OCI-M2 (cell line): ENCODE measurements at regions not wholly inside any gene's neighbourhood (a gene's known extent, or its start where the extent isn't known, plus 50 kb on each side); places are given as distances from the start of the nearest gene placed in this dataset.
"Not testable (repeated sequence)": the region's sequence is repeated elsewhere in the genome, so short reads cannot be mapped to it uniquely, and the experiment has no call there.

ENCODE experiments used
- DNase-seq: peaks from one replicate; lab custom pipeline; 2025; ENCODE audit not compliant: unreplicated experiment; lab: John Stamatoyannopoulos, UW

DNA sequence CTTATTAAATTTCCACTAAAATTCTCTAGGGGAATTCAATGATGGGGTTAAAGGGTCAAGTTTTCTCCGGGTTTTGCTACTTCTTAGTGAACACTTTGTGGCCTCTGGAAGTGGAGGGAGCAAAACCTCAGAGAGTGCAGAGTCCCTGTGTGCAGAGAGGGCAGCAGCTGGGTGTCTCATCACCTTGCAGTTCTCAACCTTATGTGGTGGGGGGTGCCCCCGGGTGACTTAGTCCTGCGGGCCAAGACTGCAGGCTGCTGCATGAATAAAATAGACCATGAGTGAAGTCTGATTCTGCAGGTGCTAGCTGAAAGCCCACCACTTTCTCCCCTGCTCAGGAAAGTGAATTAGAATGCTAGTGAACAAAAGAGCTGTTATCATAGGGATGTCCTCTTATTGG is 191.6 kb downstream of the DLEU7 start:
- no peak for DNase-seq

GRCh38 chr13:50654331-50654730 is 189.2 kb downstream of the DLEU7 start:
- DNase-seq, result no peak

DNA sequence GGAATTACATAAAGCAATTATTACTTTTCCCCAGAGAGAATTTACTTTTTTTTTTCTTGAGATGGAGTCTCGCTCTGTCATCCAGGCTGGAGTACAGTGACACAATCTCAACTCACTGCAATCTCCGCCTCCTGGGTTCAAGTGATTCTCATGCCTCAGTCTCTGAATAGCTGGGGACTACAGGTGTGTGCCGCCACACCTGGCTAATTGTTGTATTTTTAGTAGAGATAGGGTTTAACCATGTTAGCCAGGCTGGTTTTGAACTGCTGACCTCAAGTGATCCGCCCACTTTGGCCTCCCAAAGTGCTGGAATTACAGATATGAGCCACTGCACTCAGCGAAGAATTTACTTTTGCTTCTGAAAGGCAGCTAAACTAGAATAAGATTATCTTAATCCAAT is 181.6 kb downstream of the DLEU7 start:
- not testable (repeated sequence) for DNase-seq

- no peak for DNase-seq
Observed at GRCh38 chr13:50664951-50665350, 178.5 kb downstream of the DLEU7 start.

- no peak for DNase-seq
Observed at GRCh38 chr13:50668049-50668448, 175.4 kb downstream of the DLEU7 start.

- no peak for DNase-seq
Observed at GRCh38 chr13:50668691-50669271, 174.7 kb downstream of the DLEU7 start.

DNA sequence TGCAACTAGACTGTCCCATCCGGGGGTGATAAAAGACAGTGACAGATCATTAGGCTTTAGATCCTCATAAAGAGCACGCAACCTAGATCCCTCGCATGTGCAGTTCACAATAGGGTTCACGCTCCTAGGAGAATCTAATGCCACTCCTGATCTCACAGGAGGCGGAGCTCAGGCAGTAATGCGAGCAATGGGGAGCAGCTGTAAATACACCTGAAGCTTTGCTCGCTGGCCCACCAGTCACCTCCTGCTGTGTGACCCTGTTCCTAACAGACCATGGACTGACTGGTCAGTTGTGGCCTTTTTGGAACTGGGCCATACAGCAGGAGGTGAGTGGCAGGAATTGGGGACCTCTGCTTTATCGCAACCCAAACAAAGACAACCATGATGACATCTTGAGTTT is 173.2 kb downstream of the DLEU7 start:
- no peak for DNase-seq

- no peak for DNase-seq
Observed at GRCh38 chr13:50670847-50671496, 172.5 kb downstream of the DLEU7 start.

DNA sequence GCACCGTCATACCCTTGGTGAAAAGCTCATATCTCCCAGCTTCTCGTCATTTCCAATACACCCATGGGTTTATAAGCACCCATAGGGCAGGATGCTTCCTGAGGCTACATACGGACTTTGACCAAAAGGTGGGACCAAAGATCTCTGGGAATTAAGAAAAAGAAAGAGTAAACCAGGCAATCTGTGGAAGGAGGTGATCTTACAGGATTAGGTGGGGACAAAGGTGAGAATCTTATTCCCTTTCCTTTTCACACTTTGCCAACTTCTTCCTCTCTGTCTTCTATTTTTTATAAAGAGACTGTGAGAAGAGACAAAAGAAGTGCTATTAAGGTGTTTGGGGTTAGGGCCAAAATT is 172.0 kb downstream of the DLEU7 start:
- no peak for DNase-seq

- DNase-seq, result no peak
Observed at GRCh38 chr13:50672025-50672424, 171.5 kb downstream of the DLEU7 start.

DNA sequence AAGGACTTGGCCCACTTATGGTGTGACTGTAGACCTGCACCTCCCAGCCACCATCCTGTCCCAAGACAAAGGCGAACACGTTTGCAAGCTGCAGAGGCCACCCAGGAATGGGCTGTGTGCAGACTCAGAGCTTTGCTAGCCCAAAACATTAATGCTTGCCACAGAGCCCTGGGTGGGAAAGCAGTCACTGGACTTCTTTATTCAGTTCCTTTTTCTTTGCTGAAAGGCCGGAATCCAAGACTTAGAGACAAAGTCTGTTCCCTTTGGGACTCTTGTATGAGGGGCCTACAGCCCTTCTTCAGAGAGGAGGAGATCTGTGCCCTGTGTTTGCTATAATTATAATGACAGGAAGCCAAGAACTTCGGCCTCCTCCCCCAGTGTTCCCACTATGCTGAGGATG is 167.8 kb downstream of the DLEU7 start:
- DNase-seq, result no peak

- DNase-seq, result no peak
Observed at GRCh38 chr13:50676602-50677001, 166.9 kb downstream of the DLEU7 start.

GRCh38 chr13:50677258-50677657 is 166.2 kb downstream of the DLEU7 start:
- DNase-seq, result no peak

- no peak for DNase-seq
Observed at GRCh38 chr13:50677687-50678463, 165.6 kb downstream of the DLEU7 start.

- DNase-seq, result no peak
Observed at GRCh38 chr13:50678464-50679162, 164.9 kb downstream of the DLEU7 start.

- DNase-seq, result no peak
Observed at GRCh38 chr13:50679321-50679720, 164.2 kb downstream of the DLEU7 start.

DNA sequence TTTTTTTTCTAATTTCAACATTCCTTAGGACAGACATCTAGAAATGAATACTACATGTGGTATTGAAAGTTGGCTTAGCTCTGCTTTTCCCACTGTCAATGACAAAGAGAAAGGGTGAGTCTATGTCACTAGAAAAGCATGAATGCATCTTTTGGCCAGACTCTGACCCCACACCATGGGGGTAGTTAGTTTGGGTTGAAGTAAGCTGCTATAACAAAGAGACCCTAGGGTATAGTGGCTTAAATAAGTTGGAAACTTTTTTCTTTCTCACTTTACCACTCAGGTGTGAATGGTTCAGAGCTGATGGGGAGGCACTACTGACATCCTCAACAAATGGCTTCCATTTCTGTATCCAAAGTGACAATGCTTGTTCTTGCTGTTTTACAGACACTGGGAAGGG is 161.5 kb downstream of the DLEU7 start:
- no peak for DNase-seq

DNA sequence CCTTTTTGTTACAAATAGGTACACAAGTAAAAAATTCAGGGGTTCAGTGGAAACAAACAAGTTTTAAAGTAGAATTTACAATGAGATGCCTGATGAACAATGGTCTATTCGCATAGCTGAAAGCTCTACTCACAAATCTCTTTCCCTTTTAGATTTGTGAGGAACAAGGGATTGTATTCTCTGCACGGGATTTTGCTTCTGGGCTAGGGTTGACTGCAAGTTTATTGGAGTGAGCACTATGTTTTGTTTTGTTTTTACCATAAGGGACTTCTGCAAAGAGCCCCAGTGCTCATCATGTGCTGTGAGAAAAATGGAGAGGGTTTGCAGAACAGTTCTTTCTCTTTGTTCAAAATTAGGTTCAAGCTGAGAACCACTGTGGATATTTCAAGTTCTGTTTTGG is 160.5 kb downstream of the DLEU7 start:
- DNase-seq, result no peak

DNA sequence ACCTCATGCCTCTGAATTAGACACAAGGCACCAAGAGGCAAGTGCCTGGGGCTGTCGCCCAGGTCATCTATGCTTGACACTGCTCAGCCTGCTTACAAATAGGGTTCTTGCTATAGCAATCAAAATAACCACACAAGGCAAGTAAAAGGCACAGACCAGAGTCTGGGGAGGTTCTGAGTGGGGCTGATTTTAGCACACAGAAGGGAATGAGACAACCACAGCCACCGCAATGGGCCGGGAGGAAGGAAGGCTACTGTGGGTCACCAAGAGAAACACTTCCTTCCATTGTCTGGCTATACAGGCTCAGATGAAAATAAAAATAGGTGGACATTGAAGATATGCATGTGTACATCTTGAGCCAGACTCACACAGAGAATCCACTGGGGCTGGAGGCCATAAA is 159.1 kb downstream of the DLEU7 start:
- DNase-seq, result no peak

GRCh38 chr13:50685491-50685890 is 158.0 kb downstream of the DLEU7 start:
- no peak for DNase-seq

DNA sequence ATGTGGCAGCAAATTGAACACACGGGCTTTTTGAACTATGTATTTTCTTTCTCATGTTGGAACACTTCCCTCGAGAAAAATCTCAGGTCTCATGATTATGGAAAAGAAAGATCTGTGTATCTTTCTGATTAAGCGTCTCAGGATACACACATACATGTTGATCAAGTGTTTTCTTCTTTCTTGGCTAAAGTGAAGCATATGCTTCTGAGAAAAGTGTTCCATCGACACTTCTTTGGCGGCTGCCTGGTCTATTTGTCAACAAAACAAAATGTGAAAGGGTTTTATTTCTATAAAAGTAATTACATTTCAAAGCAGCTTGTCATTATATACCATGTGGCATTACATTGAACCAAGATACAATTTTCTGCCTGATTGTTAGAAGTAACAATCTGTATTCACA is 157.5 kb downstream of the DLEU7 start:
- no peak for DNase-seq

DNA sequence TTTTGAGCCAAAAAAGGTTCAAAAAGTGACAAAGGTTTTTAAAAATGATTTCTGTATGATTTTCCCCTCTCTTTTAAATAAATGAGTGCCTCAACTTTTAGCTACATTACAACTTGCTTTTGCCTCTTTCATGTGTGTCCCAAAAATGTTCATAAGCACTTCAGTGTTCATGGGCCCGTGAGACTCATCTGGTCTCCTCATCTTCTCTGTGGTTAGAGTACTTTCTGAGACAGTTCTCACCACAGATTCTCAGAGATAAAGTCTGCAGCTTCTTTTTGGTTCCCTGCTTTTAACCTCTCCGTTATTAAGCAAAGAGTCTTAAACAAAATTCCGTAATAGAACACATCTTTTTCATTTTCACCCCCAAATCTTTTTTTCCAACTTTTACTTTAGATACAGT is 156.9 kb downstream of the DLEU7 start:
- DNase-seq, result no peak
